Stimulated activated naive CD4-positive, alpha-beta T cell (primary cell): ENCODE measurements at regions not wholly inside any gene's neighbourhood (a gene's known extent, or its start where the extent isn't known, plus 50 kb on each side); places are given as distances from the start of the nearest gene placed in this dataset.

Source experiments
- DNase-seq, 6 experiments: peaks; one replicate each; lab custom pipeline; 2025; lab: John Stamatoyannopoulos, UW

- no peak for DNase-seq
These were observed 796.1 kb downstream of the DCDC2C start for GRCh38 chr2:4499316-4500030.

GRCh38 chr2:4501525-4501924 lies 798.1 kb downstream of the DCDC2C start:
- no peak for DNase-seq

GRCh38 chr2:4502230-4502843 lies 799.0 kb downstream of the DCDC2C start:
- no peak for DNase-seq

- no peak for DNase-seq
These were observed 804.3 kb downstream of the DCDC2C start for GRCh38 chr2:4507661-4508060.

GRCh38 chr2:4515871-4516761 lies 812.7 kb downstream of the DCDC2C start:
- no peak for DNase-seq

- no peak for DNase-seq
These were observed 815.2 kb downstream of the DCDC2C start for GRCh38 chr2:4518596-4518995.

GRCh38 chr2:4522498-4523421 lies 819.4 kb downstream of the DCDC2C start:
- no peak for DNase-seq

- no peak for DNase-seq
These were observed 824.0 kb downstream of the DCDC2C start for GRCh38 chr2:4527416-4527815.

- no peak for DNase-seq
These were observed 824.9 kb downstream of the DCDC2C start for GRCh38 chr2:4528246-4528645.

- DNase-seq, result no peak
These were observed 825.4 kb downstream of the DCDC2C start for GRCh38 chr2:4528773-4529172.

- no peak for DNase-seq
These were observed 826.4 kb downstream of the DCDC2C start for GRCh38 chr2:4529738-4530137.

GRCh38 chr2:4530231-4530630 lies 826.9 kb downstream of the DCDC2C start:
- DNase-seq, result no peak

GRCh38 chr2:4533806-4534205 lies 830.4 kb downstream of the DCDC2C start:
- DNase-seq, result no peak

GRCh38 chr2:4539121-4539520 lies 835.7 kb downstream of the DCDC2C start:
- no peak for DNase-seq

- DNase-seq, result no peak
These were observed 846.4 kb downstream of the DCDC2C start for GRCh38 chr2:4549666-4550210.

- DNase-seq, result no peak
These were observed 848.5 kb downstream of the DCDC2C start for GRCh38 chr2:4551691-4552474.

- no peak for DNase-seq
These were observed 849.9 kb downstream of the DCDC2C start for GRCh38 chr2:4553241-4553640.

GRCh38 chr2:4556135-4556896 lies 852.9 kb downstream of the DCDC2C start:
- DNase-seq, result no peak

- DNase-seq, result no peak
These were observed 857.8 kb downstream of the DCDC2C start for GRCh38 chr2:4561196-4561595.

- DNase-seq, result no peak
These were observed 872.7 kb downstream of the DCDC2C start for GRCh38 chr2:4576075-4576474.
